ENCODE measurements at regions not wholly inside any gene's neighbourhood (a gene's known extent, or its start where the extent isn't known, plus 50 kb on each side); places are given as distances from the start of the nearest gene placed in this dataset.

- TF ChIP-seq CTCF (IDR thresholded peaks at IDR 0.05) = no peak
- no peak for TF ChIP-seq POLR2A (IDR thresholded peaks at IDR 0.05)
- no peak for TF ChIP-seq EP300 (IDR thresholded peaks at IDR 0.05)
- no peak for TF ChIP-seq POLR2AphosphoS5 (IDR thresholded peaks at IDR 0.05)
Observed at GRCh38 chr2:212712991-212713390, 174.4 kb upstream of the ERBB4 start.

Data from gastroesophageal sphincter (tissue), 3 donors.